SU-DHL-6 (cell line): ENCODE measurements at regions not wholly inside any gene's neighbourhood (a gene's known extent, or its start where the extent isn't known, plus 50 kb on each side); places are given as distances from the start of the nearest gene placed in this dataset.
"Not testable (repeated sequence)": the region's sequence is repeated elsewhere in the genome, so short reads cannot be mapped to it uniquely, and the experiment has no call there.

ENCODE experiments used
- EZH2phosphoT487 ChIP-seq: fragments of 200-600 bp; sonication (generic), shearing (Covaris generic); conservative IDR thresholded peaks from 2 replicates; pipeline ENCODE4 v1.6.1; 2018; ENCODE audit warnings: mild to moderate bottlenecking, antibody characterized with exemption, low read length, moderate library complexity, mixed read lengths
- TF ChIP-seq, protein P1 (sequence below): fragments of 200-600 bp; sonication (generic); IDR thresholded peaks from one replicate; pipeline ENCODE4 v1.5.1; 2017; ENCODE audit warnings: antibody characterized with exemption, mild to moderate bottlenecking, low read length, moderate library complexity; ENCODE audit not compliant: insufficient read depth, poor library complexity, severe bottlenecking

DNA sequence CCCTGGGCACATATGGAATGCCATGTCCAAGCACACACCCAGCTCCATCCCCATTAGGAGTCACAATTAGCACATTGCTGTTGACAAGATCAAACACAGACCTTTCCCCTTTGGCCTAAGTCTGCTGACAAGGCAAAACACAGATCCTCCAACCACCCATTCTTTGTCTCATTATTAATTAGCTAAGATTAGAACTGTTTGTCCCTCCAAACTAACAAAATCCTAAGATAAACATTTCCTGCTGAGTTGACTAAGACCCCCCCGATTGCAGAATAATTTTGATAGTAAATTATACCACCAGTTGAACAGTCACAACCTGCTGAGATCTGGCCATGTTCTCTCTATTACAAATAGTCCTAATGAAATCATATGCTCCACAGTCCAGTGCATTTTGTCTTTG is 186.7 kb downstream of the SPATA31A1 start:
- TF ChIP-seq, protein P1, sequence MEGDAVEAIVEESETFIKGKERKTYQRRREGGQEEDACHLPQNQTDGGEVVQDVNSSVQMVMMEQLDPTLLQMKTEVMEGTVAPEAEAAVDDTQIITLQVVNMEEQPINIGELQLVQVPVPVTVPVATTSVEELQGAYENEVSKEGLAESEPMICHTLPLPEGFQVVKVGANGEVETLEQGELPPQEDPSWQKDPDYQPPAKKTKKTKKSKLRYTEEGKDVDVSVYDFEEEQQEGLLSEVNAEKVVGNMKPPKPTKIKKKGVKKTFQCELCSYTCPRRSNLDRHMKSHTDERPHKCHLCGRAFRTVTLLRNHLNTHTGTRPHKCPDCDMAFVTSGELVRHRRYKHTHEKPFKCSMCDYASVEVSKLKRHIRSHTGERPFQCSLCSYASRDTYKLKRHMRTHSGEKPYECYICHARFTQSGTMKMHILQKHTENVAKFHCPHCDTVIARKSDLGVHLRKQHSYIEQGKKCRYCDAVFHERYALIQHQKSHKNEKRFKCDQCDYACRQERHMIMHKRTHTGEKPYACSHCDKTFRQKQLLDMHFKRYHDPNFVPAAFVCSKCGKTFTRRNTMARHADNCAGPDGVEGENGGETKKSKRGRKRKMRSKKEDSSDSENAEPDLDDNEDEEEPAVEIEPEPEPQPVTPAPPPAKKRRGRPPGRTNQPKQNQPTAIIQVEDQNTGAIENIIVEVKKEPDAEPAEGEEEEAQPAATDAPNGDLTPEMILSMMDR: not testable (repeated sequence)
- not testable (repeated sequence) for TF ChIP-seq EZH2phosphoT487
